GM23248 (cell line): ENCODE measurements at regions not wholly inside any gene's neighbourhood (a gene's known extent, or its start where the extent isn't known, plus 50 kb on each side); places are given as distances from the start of the nearest gene placed in this dataset.

ENCODE experiments used
- DNase-seq: peaks from one replicate; pipeline ENCODE4 v3.0.0-alpha.2; 2015
- H2AFZ ChIP-seq: fragments of 200-600 bp; sonication (generic); 2 replicates; pipeline ENCODE4 v1.6.1; 2016; ENCODE audit warnings: antibody characterized with exemption
- H3F3A ChIP-seq: fragments of 200-600 bp; sonication (generic); 2 replicates; pipeline ENCODE4 v1.6.1; 2016; ENCODE audit warnings: mild to moderate bottlenecking, antibody characterized with exemption, mixed run types; ENCODE audit not compliant: insufficient read depth
- H3K27ac ChIP-seq: fragments of 200-600 bp; sonication (generic); 2 replicates; pipeline ENCODE4 v1.5.1; 2016; ENCODE audit warnings: mild to moderate bottlenecking
- H3K27me3 ChIP-seq: fragments of 200-600 bp; sonication (generic); replicated peaks from 2 replicates; pipeline ENCODE4 v1.6.1; 2016; ENCODE audit warnings: mild to moderate bottlenecking; ENCODE audit not compliant: insufficient read depth
- H3K36me3 ChIP-seq: fragments of 200-600 bp; sonication (generic); 2 replicates; pipeline ENCODE4 v1.6.1; 2016; ENCODE audit warnings: low read depth, mild to moderate bottlenecking
- H3K4me1 ChIP-seq: fragments of 200-600 bp; sonication (generic); 2 replicates; pipeline ENCODE4 v1.6.1; 2016; ENCODE audit warnings: mild to moderate bottlenecking; ENCODE audit not compliant: insufficient read depth
- H3K4me2 ChIP-seq: fragments of 200-600 bp; sonication (generic); one replicate; pipeline ENCODE4 v1.6.1; 2016; ENCODE audit warnings: mild to moderate bottlenecking; ENCODE audit not compliant: unreplicated experiment
- H3K4me3 ChIP-seq: fragments of 200-600 bp; sonication (generic); 2 replicates; pipeline ENCODE4 v1.5.1; 2016; ENCODE audit warnings: mild to moderate bottlenecking
- H3K79me2 ChIP-seq: fragments of 200-600 bp; sonication (generic); 2 replicates; pipeline ENCODE4 v1.6.1; 2016; ENCODE audit warnings: mild to moderate bottlenecking; ENCODE audit not compliant: insufficient read depth
- H3K9ac ChIP-seq: fragments of 200-600 bp; sonication (generic); 2 replicates; pipeline ENCODE4 v1.6.1; 2016; ENCODE audit warnings: mild to moderate bottlenecking
- H3K9me2 ChIP-seq: fragments of 200-600 bp; sonication (generic); 2 replicates; pipeline ENCODE4 v1.6.1; 2016; ENCODE audit warnings: mixed run types, mild to moderate bottlenecking, moderate library complexity; ENCODE audit not compliant: insufficient read depth
- H3K9me3 ChIP-seq: fragments of 200-600 bp; sonication (generic); one replicate; pipeline ENCODE4 v1.6.1; 2017; ENCODE audit warnings: low read depth
- H4K20me1 ChIP-seq: fragments of 200-600 bp; sonication (generic); 2 replicates; pipeline ENCODE4 v1.6.0; 2016; ENCODE audit not compliant: insufficient read depth
- EZH2 ChIP-seq: fragments of 200-600 bp; sonication (generic); IDR thresholded peaks from 2 replicates; pipeline ENCODE4 v1.6.1; 2018; ENCODE audit warnings: antibody characterized with exemption, mild to moderate bottlenecking; ENCODE audit not compliant: insufficient read depth, poor library complexity, severe bottlenecking
- EZH2phosphoT487 ChIP-seq: fragments of 200-600 bp; sonication (generic); IDR thresholded peaks from 2 replicates; pipeline ENCODE4 v1.6.1; 2018; ENCODE audit warnings: antibody characterized with exemption, moderate library complexity, mild to moderate bottlenecking, low read depth; ENCODE audit not compliant: insufficient read depth
- WGBS, 2 experiments: methylation state at CpG; one replicate each; pipeline ENCODE4 v1.1.6; 2015 to 2017; ENCODE audit warnings: low lambda C conversion rate in 2 of 2, low coverage in 1 of 2; ENCODE audit errors: missing lambda C conversion rate in 2 of 2; 5-methylcytosine and 5-hydroxymethylcytosine counted together
- in situ Hi-C: fragments of 300-500 bp; cut with MboI; formaldehyde crosslinking; loops from 2 replicates; pipeline ENCODE4 v1.15.0; 2020

DNA sequence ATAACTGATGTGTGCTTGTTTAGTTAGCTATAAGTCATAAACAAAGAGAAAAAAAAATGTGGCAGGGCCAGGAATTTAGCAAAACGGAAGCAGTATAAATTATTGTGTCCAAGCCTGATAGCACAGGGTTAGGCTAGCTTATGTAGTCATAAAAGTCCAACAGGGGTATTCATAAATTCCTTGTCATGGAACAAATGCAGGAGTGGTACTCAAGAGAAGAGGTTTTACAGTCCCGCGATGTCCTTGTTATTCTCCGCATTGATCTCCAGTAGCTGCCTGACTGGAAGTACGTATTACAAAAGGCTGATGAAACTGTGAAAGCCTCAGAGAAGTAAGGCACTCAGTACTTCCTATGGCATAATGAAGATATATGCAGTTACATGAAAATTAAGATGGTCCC lies 336.9 kb upstream of the TRAM1L1 start:
- in situ Hi-C loops, result no loop called here
- H3K27ac ChIP-seq, result no peak overlapping the region
- no peak overlapping the region for H2AFZ ChIP-seq
- DNase-seq, result no peak
- H3K4me3 ChIP-seq, result no peak overlapping the region
- 22 to 35% methylated on average over 5 of the region's 5 CpGs for WGBS, 2 experiments
- no peaks in the 10 kb centered on the region for H4K20me1 ChIP-seq
- no peak overlapping the region for H3K4me2 ChIP-seq
- no peaks in the 10 kb centered on the region for H3K27me3 ChIP-seq
- no peaks in the 10 kb centered on the region for H3K4me1 ChIP-seq
- no peaks in the 10 kb centered on the region for H3K9me2 ChIP-seq
- H3K79me2 ChIP-seq, result no peaks in the 10 kb centered on the region
- H3K9ac ChIP-seq, result no peak overlapping the region
- no peaks in the 10 kb centered on the region for H3K36me3 ChIP-seq
- no peaks in the 10 kb centered on the region for H3F3A ChIP-seq
- no peaks in the 10 kb centered on the region for H3K9me3 ChIP-seq
- TF ChIP-seq EZH2phosphoT487 (no peak), EZH2 (no peak)

DNA sequence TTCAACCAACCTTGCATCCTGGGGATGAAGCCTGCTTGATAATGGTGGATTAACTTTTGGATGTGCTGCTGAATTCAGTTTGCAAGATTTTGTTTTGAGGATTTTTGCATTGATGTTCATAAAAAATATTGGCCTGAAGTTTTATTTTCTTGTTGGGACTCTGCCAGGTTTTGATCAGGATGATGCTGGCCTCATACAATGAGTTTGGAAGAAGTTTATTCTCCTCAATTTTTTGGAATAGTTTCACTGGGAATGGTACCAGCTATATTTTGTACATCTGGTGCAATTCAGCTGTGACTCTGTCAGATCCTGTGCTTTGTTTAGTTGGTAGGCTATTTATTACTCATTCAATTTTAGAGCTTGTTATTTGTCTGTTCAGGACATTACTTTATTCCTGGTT lies 340.3 kb upstream of the TRAM1L1 start:
- in situ Hi-C loops, result no loop called here
- no peaks in the 10 kb centered on the region for H3K9me2 ChIP-seq
- no peak for DNase-seq
- H3K27ac ChIP-seq, result no peak overlapping the region
- no peak overlapping the region for H2AFZ ChIP-seq
- no peaks in the 10 kb centered on the region for H3K9me3 ChIP-seq
- no peaks in the 10 kb centered on the region for H3K36me3 ChIP-seq
- H3F3A ChIP-seq, result no peaks in the 10 kb centered on the region
- H3K9ac ChIP-seq, result no peak overlapping the region
- no peak overlapping the region for H3K4me3 ChIP-seq
- TF ChIP-seq EZH2phosphoT487 (no peak), EZH2 (no peak)
- no peaks in the 10 kb centered on the region for H3K4me1 ChIP-seq
- no peak overlapping the region for H3K4me2 ChIP-seq
- no peaks in the 10 kb centered on the region for H4K20me1 ChIP-seq
- H3K79me2 ChIP-seq, result no peaks in the 10 kb centered on the region
- H3K27me3 ChIP-seq, result no peaks in the 10 kb centered on the region

DNA sequence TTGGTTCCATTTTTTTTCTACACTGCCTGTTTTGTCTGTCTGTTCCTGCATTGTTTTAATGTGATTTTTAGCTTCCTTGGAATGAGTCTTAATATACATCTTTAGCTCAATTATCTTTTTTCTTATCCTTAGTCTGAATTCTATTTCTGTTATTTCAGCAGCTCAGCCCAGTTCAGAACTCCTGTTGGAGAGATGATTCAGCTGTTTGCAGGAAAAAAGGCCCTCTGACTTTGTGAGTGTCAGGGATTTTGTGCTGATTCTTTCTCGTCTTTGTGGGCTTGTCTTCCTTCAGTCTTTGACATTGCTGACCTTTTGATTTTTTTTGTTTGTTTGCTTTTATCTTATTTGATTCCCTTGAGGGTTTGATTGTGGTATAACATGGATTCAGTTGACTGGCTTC lies 343.2 kb upstream of the TRAM1L1 start:
- Histone ChIP-seq H3K9me2 (no peaks in the 10 kb centered on the region; the same call in 1 of the 2 replicates), H3K4me3 (no peak overlapping the region), H2AFZ (no peak overlapping the region), H3K9me3 (no peaks in the 10 kb centered on the region), H3K27me3 (no peaks in the 10 kb centered on the region), H3K79me2 (no peaks in the 10 kb centered on the region), H3F3A (no peaks in the 10 kb centered on the region), H4K20me1 (no peaks in the 10 kb centered on the region), H3K36me3 (no peaks in the 10 kb centered on the region), H3K4me2 (no peak overlapping the region), H3K4me1 (no peaks in the 10 kb centered on the region), H3K27ac (no peak overlapping the region), H3K9ac (no peak overlapping the region)
- TF ChIP-seq EZH2phosphoT487 (no peak), EZH2 (no peak)
- in situ Hi-C loops, result no loop called here
- no peak for DNase-seq
- 22 to 29% methylated on average over 1 of the region's 1 CpG for WGBS, 2 experiments

DNA sequence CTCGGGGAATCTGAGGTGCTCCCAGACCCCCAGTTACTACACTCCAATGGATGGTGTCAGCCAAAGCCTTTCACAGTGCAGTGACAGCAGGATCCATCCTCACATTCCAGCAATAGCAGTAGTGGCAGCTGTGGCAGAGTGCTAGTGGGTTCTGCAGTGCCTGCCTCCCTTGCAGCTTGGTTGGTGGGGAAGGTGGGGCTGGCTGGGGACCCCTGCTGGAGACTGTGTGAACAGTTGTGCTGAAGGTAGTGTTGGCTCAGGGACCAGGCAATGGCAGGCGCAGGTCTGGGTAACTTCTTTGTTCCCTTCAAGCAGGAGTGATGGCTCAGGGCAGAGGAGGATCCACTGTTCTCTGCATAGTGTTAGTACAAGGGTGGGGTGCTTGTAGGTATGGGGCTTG lies 343.7 kb upstream of the TRAM1L1 start:
- no peaks in the 10 kb centered on the region for H3K79me2 ChIP-seq
- no peaks in the 10 kb centered on the region for H4K20me1 ChIP-seq
- in situ Hi-C loops, result no loop called here
- H3K9me3 ChIP-seq, result no peaks in the 10 kb centered on the region
- no peak overlapping the region for H3K27ac ChIP-seq
- no peaks in the 10 kb centered on the region for H3F3A ChIP-seq
- no peaks in the 10 kb centered on the region; the same call in 1 of the 2 replicates for H3K9me2 ChIP-seq
- DNase-seq, result no peak
- no peaks in the 10 kb centered on the region for H3K27me3 ChIP-seq
- no peaks in the 10 kb centered on the region for H3K36me3 ChIP-seq
- H3K9ac ChIP-seq, result no peak overlapping the region
- no peaks in the 10 kb centered on the region for H3K4me1 ChIP-seq
- no peak overlapping the region for H3K4me2 ChIP-seq
- WGBS, 2 experiments, result 22 to 37% methylated on average over 2 of the region's 2 CpGs
- H3K4me3 ChIP-seq, result no peak overlapping the region
- no peak overlapping the region for H2AFZ ChIP-seq
- no peak for TF ChIP-seq EZH2phosphoT487
- TF ChIP-seq EZH2, result no peak

DNA sequence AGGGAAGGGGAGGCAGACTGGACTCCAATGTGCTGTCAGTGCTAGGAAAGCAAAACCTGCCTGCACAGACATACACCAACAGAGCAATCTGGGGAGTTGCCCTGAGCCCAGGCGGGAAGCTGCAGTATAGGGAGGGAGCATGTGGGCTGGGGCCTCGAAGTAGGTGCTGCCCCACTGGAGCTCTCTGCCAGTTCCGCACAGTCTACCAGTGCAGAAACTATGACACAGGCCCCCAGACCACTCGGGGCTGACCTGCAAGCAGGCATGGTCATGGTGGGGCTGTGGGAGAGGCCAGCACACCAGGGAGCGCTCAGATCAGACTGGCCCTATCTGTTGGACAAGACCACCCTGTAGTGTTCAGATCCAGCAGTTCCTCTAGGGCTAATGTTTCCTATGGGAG lies 344.1 kb upstream of the TRAM1L1 start:
- no peak for DNase-seq
- H3K4me2 ChIP-seq, result no peak overlapping the region
- no peak overlapping the region for H3K4me3 ChIP-seq
- TF ChIP-seq EZH2phosphoT487 (no peak), EZH2 (no peak)
- H3K9me3 ChIP-seq, result no peaks in the 10 kb centered on the region
- H2AFZ ChIP-seq, result no peak overlapping the region
- H3K27ac ChIP-seq, result no peak overlapping the region
- WGBS, 2 experiments, result 34 to 36% methylated on average over 5 of the region's 5 CpGs
- H3K36me3 ChIP-seq, result no peaks in the 10 kb centered on the region
- no peaks in the 10 kb centered on the region for H3K4me1 ChIP-seq
- no peaks in the 10 kb centered on the region for H3F3A ChIP-seq
- H3K79me2 ChIP-seq, result no peaks in the 10 kb centered on the region
- no peaks in the 10 kb centered on the region; the same call in 1 of the 2 replicates for H3K9me2 ChIP-seq
- H3K27me3 ChIP-seq, result no peaks in the 10 kb centered on the region
- in situ Hi-C loops, result no loop called here
- H4K20me1 ChIP-seq, result no peaks in the 10 kb centered on the region
- H3K9ac ChIP-seq, result no peak overlapping the region
